ENCODE measurements at regions not wholly inside any gene's neighbourhood (a gene's known extent, or its start where the extent isn't known, plus 50 kb on each side); places are given as distances from the start of the nearest gene placed in this dataset.

- TF ChIP-seq, protein P1, sequence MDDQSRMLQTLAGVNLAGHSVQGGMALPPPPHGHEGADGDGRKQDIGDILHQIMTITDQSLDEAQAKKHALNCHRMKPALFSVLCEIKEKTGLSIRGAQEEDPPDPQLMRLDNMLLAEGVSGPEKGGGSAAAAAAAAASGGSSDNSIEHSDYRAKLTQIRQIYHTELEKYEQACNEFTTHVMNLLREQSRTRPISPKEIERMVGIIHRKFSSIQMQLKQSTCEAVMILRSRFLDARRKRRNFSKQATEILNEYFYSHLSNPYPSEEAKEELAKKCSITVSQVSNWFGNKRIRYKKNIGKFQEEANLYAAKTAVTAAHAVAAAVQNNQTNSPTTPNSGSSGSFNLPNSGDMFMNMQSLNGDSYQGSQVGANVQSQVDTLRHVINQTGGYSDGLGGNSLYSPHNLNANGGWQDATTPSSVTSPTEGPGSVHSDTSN (IDR thresholded peaks at IDR 0.05), result no peak
- TF ChIP-seq GABPA (IDR thresholded peaks at IDR 0.05; ENCODE audit: low read depth) (no peak), MEF2A (IDR thresholded peaks at IDR 0.05; ENCODE audit: borderline replicate concordance, low read depth) (no peak)
Measured at GRCh38 chr2:16012029-16012596, 71.8 kb downstream of the MYCN start.

GRCh38 chr2:16011621-16011960 is 71.2 kb downstream of the MYCN start:
- Histone ChIP-seq H3K4me2 (no peak overlapping the region), H3K9me2 (no peaks in the 10 kb centered on the region), H3K4me1 (ENCODE audit: control insufficient read depth in 1 of 2, insufficient read depth in 2 of 2, low read depth in 1 of 2, low read length in 1 of 2) (no peaks in the 10 kb centered on the region), H3K79me2 (ENCODE audit: insufficient read depth) (no peaks in the 10 kb centered on the region), H2AFZ (ENCODE audit: low read depth) (no peak overlapping the region), H3K36me3 (replicated peaks in 1 of 2; ENCODE audit: control insufficient read depth in 1 of 2, insufficient read depth in 2 of 2, low read length in 1 of 2) (no peaks in the 10 kb centered on the region), H4K20me1 (ENCODE audit: insufficient read depth) (no peaks in the 10 kb centered on the region), H3K9ac (no peak overlapping the region), H3F3A (replicated peaks; ENCODE audit: insufficient read depth) (no peaks in the 10 kb centered on the region), H3K27me3 (ENCODE audit: insufficient read depth) (no peaks in the 10 kb centered on the region), H3K27ac (ENCODE audit: low read depth in 2 of 2, low read length in 1 of 2) (no peak overlapping the region), H3K9me3 (no peaks in the 10 kb centered on the region; the same call in 1 of the 2 replicates), H3K4me3 (ENCODE audit: low read depth in 2 of 2, low read length in 1 of 2) (no peak overlapping the region)
- no peak for DNase-seq
- ChIA-PET CTCF (interaction anchor here (1.7 kb wide), 1 partner anchor 14 kb away, joined by 6 read pairs; no protein-coding TSS in a partner anchor), POLR2A (no interaction called here)
- TF ChIP-seq, protein P2, sequence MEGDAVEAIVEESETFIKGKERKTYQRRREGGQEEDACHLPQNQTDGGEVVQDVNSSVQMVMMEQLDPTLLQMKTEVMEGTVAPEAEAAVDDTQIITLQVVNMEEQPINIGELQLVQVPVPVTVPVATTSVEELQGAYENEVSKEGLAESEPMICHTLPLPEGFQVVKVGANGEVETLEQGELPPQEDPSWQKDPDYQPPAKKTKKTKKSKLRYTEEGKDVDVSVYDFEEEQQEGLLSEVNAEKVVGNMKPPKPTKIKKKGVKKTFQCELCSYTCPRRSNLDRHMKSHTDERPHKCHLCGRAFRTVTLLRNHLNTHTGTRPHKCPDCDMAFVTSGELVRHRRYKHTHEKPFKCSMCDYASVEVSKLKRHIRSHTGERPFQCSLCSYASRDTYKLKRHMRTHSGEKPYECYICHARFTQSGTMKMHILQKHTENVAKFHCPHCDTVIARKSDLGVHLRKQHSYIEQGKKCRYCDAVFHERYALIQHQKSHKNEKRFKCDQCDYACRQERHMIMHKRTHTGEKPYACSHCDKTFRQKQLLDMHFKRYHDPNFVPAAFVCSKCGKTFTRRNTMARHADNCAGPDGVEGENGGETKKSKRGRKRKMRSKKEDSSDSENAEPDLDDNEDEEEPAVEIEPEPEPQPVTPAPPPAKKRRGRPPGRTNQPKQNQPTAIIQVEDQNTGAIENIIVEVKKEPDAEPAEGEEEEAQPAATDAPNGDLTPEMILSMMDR (IDR thresholded peaks at IDR 0.05), result no peak
- TF ChIP-seq EP300 (IDR thresholded peaks at IDR 0.05; ENCODE audit: borderline replicate concordance in 1 of 2, low read depth in 1 of 2, low read length in 1 of 2) (no peak), EZH2phosphoT487 (IDR thresholded peaks at IDR 0.05; ENCODE audit: borderline replicate concordance, low read depth) (no peak), POLR2AphosphoS5 (IDR thresholded peaks at IDR 0.05; ENCODE audit: low read depth, low read length) (no peak), YY1 (IDR thresholded peaks at IDR 0.05; ENCODE audit: low read depth) (no peak), RXRA (IDR thresholded peaks at IDR 0.05; ENCODE audit: borderline replicate concordance, low read depth) (no peak), RAD21 (IDR thresholded peaks at IDR 0.05; ENCODE audit: low read length) (no peak), CHD2 (IDR thresholded peaks at IDR 0.05; ENCODE audit: low read length, partially characterized antibody) (no peak), NRF1 (IDR thresholded peaks at IDR 0.05; ENCODE audit: low read depth, low read length) (no peak), RCOR1 (IDR thresholded peaks at IDR 0.05; ENCODE audit: low read length) (no peak), USF1 (IDR thresholded peaks at IDR 0.05; ENCODE audit: borderline replicate concordance, low read depth) (no peak)
- TF ChIP-seq, protein P1 (IDR thresholded peaks at IDR 0.05), result no peak
- 23% methylated on average over 2 of the region's 2 CpGs for WGBS (ENCODE audit: low lambda C conversion rate)

More at GRCh38 chr2:16012029-16012596, 71.8 kb downstream of the MYCN start:
- Histone ChIP-seq H3K4me2 (no peak overlapping the region), H3F3A (replicated peaks; ENCODE audit: insufficient read depth) (no peaks in the 10 kb centered on the region), H3K27ac (ENCODE audit: low read depth in 2 of 2, low read length in 1 of 2) (no peak overlapping the region), H3K9me3 (no peaks in the 10 kb centered on the region; the same call in 1 of the 2 replicates), H4K20me1 (ENCODE audit: insufficient read depth) (no peaks in the 10 kb centered on the region), H2AFZ (ENCODE audit: low read depth) (no peak overlapping the region), H3K4me1 (ENCODE audit: control insufficient read depth in 1 of 2, insufficient read depth in 2 of 2, low read depth in 1 of 2, low read length in 1 of 2) (no peaks in the 10 kb centered on the region), H3K4me3 (ENCODE audit: low read depth in 2 of 2, low read length in 1 of 2) (no peak overlapping the region), H3K27me3 (ENCODE audit: insufficient read depth) (no peaks in the 10 kb centered on the region), H3K36me3 (replicated peaks in 1 of 2; ENCODE audit: control insufficient read depth in 1 of 2, insufficient read depth in 2 of 2, low read length in 1 of 2) (no peaks in the 10 kb centered on the region), H3K9ac (no peak overlapping the region), H3K79me2 (ENCODE audit: insufficient read depth) (no peaks in the 10 kb centered on the region), H3K9me2 (no peaks in the 10 kb centered on the region)
- DNase-seq, result no peak
- POLR2A ChIA-PET, result no interaction called here
- CTCF ChIA-PET, result interaction anchor here (1.7 kb wide), 1 partner anchor 13 kb away, joined by 6 read pairs; no protein-coding TSS in a partner anchor
- WGBS (ENCODE audit: low lambda C conversion rate), result 7% methylated on average over 2 of the region's 2 CpGs
